Activated CD4-positive, alpha-beta T cell treated with anti-CD3 and anti-CD28 coated beads, Interleukin-2, amount 50 U/mL, for 4 hours (primary cell): ENCODE measurements at regions not wholly inside any gene's neighbourhood (a gene's known extent, or its start where the extent isn't known, plus 50 kb on each side); places are given as distances from the start of the nearest gene placed in this dataset.

Source experiments
- DNase-seq, 2 experiments: peaks; one replicate each; pipeline ENCODE4 v3.0.0-alpha.2; 2020

- no peak for DNase-seq
These were observed 88.4 kb upstream of the KCNA3 start for GRCh38 chr1:110763149-110763548.

GRCh38 chr1:110760321-110760720 is 85.6 kb upstream of the KCNA3 start:
- no peak for DNase-seq

GRCh38 chr1:110756506-110756905 is 81.8 kb upstream of the KCNA3 start:
- DNase-seq, result no peak

GRCh38 chr1:110752941-110753725 is 78.4 kb upstream of the KCNA3 start:
- no peak for DNase-seq

- no peak for DNase-seq
These were observed 75.8 kb upstream of the KCNA3 start for GRCh38 chr1:110750562-110750961.

GRCh38 chr1:110749960-110750359 is 75.2 kb upstream of the KCNA3 start:
- no peak for DNase-seq

- DNase-seq, result peak; percentile 33 to 35
These were observed 72.0 kb upstream of the KCNA3 start for GRCh38 chr1:110746644-110747259.

GRCh38 chr1:110743397-110743796 is 68.7 kb upstream of the KCNA3 start:
- no peak for DNase-seq

GRCh38 chr1:110736900-110737605 is 62.3 kb upstream of the KCNA3 start:
- no peak for DNase-seq

- no peak for DNase-seq
These were observed 59.5 kb upstream of the KCNA3 start for GRCh38 chr1:110734133-110734680.

- DNase-seq, result no peak
These were observed 56.8 kb upstream of the KCNA3 start for GRCh38 chr1:110731529-110731928.

GRCh38 chr1:110728388-110729001 is 53.8 kb upstream of the KCNA3 start:
- no peak for DNase-seq

- DNase-seq, result no peak
These were observed 52.5 kb upstream of the KCNA3 start for GRCh38 chr1:110727246-110727645.

GRCh38 chr1:110726755-110727154 is 52.0 kb upstream of the KCNA3 start:
- DNase-seq, result no peak
